ENCODE measurements at regions not wholly inside any gene's neighbourhood (a gene's known extent, or its start where the extent isn't known, plus 50 kb on each side); places are given as distances from the start of the nearest gene placed in this dataset.

DNA sequence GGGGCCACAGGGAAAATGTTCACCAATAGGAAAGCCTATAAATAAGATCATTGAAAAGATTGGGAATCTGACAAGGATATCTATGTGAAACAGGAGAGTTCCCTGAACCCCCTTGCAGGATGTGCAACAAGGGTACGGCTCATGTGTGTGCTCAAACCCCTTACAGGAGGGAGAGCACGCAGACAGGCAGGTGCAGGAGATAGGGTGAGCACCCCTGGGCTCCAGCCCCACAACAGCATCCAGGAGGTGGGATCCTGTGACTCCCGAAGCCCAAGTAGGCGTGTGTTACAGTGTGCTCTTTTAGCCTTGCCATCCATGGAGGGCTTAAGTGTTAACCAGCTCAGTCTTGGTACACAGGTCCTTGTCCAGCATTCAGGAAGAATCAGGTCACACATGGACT, 204.2 kb downstream of the BMP7 start:
- TF ChIP-seq CTCF (IDR thresholded peaks at IDR 0.05) (no peak), POLR2A (IDR thresholded peaks at IDR 0.05) (no peak)

Data from right lobe of liver (tissue), 4 donors.